ENCODE measurements at regions not wholly inside any gene's neighbourhood (a gene's known extent, or its start where the extent isn't known, plus 50 kb on each side); places are given as distances from the start of the nearest gene placed in this dataset.

GRCh38 chr2:122239440-122239839 is 484.0 kb downstream of the TSN start:
- no peak for TF ChIP-seq SP1 (IDR thresholded peaks at IDR 0.05)
- no peak for TF ChIP-seq LEF1 (IDR thresholded peaks at IDR 0.05; ENCODE audit: borderline replicate concordance)
- TF ChIP-seq ZNF384 (IDR thresholded peaks at IDR 0.05), result no peak
- TF ChIP-seq ARNT (IDR thresholded peaks at IDR 0.05), result no peak

Data from HEK293T (cell line).